ENCODE measurements at regions not wholly inside any gene's neighbourhood (a gene's known extent, or its start where the extent isn't known, plus 50 kb on each side); places are given as distances from the start of the nearest gene placed in this dataset.
A peak's percentile ranks its signal among the peaks of the same experiment; 100 is the strongest.

DNA sequence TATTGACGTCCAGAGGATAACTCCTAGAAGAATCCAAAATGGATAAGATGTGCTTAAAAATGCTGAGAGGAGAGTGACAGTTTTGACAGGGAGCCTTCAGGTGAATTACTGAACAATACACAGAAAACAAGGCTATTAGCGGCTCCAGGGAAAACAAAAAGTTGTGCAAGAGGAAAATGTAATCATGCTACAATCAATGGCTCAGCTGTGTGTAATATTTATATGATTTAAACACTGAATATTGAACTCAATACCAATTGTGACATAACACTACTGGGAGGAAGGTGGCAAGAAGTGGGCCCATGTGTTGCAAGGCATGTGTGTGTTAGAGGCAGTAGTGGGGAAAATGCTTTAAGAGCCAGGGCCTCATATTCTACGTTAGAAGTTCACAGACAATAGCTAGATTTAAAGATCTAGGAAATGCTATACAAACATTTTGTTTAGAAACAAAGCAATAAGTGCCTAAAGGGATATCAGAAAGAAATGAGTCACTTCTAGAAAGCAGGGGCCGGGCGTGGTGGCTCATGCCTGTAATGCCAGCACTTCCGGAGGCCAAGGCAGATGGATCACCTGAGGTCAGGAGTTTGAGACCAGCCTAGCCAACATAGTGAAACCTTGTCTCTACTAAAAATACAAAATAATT is 253.2 kb upstream of the IRX5 start:
- no peak for DNase-seq (ENCODE audit: low spot score)

DNA sequence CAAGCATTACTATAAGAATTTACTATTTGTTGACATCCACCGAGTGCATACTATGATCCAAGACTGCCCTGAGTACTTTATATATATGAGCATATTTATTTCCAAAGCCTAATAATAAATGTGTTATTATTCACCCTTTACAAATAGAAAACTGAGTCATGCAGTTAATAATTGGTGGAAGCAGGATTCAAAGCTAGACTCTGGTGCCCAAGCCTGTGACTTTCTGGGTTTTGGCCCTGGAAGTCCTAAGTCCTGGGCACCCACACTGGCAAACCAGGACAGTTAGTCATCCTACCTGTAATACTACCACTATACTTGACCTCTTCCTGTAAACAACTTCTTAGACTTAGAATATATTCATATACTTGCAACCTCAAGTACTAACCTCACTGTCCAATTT is 257.4 kb upstream of the IRX5 start:
- no peak for DNase-seq (ENCODE audit: low spot score)

DNA sequence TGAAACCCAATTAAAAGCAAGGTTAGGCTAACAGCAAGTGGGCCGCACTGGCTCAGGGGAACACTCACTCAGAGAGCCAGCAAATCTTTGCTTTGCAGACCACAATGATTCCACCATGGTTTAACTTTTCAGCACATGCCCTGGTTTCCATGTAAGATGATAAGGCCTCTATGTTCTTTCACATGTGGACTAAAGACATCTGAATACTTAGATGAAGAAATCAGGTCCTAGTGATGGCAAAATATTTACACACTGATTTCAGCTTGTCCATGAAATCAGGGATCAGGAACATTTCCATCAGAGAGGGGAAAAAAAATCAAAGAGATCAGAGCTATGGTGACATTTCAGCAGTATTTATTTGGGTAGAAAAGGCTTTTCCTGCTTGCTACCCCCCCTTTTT is 258.2 kb upstream of the IRX5 start:
- no peak for DNase-seq (ENCODE audit: low spot score)

DNA sequence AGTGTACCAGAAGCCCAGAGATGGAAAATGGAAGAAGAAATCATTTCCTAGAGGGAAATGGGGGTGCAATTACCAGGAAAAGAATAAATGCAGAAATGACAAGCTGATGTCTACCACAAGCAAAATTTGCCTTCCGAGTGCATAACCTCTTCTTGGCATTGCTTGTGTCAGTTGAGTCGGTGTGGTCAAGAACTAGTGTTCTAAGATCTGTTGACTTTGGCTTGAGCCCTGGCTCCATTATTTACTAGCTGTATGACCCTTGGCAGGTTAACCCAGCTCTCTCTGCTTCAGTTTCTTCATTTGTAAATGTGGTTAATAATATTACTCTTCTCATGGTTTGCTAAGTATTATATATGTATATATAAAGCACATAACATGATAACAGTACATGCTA is 273.0 kb upstream of the IRX5 start:
- no peak for DNase-seq (ENCODE audit: low spot score)

DNA sequence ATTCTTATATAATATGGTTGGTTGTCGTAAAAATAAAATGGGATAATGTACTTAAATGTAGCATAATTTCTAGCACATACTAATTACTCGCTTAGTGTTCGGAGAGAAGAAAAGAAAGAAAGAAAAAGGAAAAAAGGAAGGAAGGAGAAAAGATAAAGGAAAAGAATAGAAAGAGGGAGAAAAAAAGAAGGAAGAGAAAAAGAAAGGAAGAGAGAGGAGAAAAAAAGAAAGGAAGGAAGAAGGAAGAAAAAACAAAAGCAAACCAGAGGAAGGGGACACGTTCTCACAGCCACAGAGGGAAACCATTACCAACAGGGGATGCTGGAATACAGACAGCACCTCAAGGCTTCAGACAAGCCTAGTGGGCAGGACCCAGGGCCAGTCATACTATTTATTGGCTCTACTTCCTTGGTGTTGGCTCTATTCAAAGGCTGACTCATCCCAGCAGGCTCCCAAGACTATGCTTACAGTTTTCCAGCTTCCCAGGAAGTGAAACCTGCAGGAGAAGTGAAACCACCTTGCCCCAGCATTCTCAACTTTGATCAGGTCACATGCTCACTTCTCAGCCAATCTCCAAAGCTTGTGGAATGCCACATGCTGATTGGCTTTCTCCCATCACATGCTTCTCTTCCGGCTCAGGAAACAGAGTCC is 273.5 kb upstream of the IRX5 start:
- DNase-seq (ENCODE audit: low spot score), result peak; percentile 80

DNA sequence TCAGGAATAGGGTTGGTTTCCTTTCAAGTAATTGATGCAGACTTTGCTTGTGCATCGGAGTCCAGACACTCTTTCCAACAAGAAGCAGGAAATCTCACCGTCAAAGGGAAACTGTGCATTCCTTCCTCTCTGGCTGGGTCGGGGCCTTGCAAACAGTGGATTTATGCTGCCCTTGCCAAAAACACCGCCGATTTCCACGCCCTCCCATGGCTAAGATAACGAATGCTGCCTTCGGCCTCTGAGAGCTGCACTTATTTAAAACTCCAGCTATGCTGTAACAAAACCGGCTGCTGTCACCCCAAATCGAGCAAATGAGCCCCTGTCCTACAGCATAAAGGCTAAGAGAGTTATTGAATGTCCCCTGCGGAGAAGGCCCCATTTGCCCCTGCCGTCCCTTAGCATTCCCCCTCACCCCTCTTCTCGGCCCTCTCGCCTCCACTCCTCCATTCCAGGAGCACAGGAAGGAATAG is 275.5 kb upstream of the IRX5 start:
- no peak for DNase-seq (ENCODE audit: low spot score)

DNA sequence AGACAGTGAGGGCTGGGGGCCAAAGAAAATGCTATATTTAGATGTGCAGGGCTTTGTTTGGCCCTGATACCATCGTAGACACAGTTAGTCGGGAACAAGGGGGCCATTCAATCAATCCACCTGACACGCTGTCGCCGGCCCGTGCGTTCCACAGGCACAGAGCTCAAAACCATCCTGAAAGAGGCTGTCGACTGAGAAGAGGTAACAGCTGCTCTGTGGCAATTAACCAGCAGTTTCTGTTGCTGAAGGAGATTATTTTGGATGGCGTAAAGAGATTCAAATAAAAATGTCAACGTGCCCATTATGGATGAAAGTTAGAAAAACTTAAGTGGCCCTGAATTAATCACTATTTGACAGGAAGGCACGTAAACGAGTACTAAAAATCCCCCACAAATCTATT is 276.2 kb upstream of the IRX5 start:
- DNase-seq (ENCODE audit: low spot score), result no peak

DNA sequence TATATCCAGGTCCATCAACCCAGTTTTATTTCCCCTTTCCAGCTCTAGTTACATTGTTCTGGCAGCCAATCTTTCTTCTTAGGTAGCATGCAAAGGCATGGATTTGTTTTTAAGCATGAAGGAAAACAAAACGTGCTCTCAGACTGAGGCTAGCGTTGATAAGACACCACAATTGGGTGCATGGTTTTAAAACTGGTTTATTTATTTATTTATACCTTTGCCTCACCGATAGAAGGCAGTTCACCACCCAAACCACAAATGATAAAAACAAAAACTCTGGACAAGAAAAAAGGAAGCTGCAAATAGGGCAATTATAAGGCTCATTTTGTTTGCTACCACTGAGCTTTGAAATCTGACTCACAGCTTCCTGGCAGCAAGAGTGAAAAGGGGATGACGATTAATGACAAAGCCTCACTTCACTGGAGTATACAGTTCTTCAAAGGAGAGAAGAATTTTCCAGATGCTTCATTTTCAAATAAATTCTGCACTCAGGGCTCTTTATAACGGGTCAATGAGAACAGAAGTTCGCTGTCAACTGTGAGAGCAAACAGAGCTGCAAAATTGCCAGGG is 278.4 kb upstream of the IRX5 start:
- peak; percentile 2 for DNase-seq (ENCODE audit: low spot score)

DNA sequence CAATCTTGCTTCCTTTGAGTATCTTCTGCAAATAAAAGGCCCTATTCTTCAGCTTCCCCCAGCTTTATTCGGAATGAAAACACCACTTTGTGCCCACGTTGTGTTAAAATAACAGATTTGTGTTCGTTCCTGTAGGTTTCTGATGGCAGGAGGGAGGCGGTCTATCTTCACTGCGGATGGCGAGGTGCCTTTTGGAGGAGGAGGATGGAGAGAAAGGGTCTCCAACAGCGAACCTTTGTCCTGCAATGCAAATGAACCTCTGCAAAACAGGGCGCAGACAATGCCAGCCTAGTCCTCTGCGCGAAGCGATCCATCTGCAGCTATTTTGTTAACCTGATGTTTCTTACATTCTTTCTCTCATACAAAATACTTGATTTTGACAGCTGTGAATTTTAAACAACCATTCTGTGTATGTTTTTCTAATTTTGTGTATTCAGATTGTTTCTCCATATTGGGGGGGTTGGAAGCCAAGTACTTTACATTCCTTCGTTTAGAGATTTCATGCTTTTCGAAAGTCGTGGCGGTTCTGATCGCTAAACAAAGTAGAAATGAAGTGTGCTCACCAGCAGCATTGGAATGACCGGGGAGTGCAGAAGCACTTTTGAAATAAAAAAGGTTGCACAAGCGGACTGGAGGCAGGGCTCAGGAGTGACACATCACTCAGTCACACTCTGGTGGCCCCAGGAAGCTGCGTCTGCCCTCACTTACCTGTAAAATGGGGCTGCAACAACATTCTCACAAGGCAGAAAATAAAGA is 279.0 kb upstream of the IRX5 start:
- DNase-seq (ENCODE audit: low spot score), result no peak

DNA sequence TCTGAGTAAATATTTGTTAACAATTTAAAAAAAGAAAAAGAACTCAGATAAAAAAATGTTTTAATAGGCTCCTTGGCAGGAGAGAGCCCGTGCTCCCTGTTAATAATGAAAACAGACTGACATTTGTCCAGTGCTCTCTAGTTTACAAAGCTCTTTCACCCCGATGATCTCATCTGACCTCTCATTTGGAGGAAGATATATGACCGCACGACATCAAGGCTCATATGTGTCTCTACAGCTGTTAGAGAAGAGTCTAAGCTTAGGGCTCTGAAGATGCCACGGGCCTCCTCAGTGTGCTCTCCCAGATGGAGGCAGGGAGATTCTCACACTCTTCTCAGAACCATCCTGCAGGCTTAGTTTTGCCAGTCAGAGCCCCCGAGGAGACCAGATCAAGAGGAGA is 280.8 kb upstream of the IRX5 start:
- DNase-seq (ENCODE audit: low spot score), result no peak

DNA sequence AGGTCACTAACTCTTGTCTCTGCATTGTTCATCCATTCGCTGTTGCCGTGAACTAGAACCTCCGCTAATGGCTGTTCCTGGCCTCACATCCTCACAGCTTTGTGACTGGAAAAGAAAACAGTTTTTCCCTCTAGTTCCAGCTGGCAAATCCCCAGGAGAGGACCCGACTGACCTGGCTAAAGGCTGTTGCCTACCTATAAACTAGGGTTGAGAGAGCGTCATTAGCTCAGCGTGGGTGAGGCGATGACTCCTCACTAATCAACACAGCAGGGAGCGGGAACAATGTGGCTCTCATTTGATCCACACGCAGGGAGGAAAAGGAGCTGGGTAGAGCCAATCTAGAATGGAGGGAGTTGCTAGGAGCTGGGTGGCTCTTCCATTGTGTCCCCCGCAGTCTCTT is 282.1 kb upstream of the IRX5 start:
- no peak for DNase-seq (ENCODE audit: low spot score)

DNA sequence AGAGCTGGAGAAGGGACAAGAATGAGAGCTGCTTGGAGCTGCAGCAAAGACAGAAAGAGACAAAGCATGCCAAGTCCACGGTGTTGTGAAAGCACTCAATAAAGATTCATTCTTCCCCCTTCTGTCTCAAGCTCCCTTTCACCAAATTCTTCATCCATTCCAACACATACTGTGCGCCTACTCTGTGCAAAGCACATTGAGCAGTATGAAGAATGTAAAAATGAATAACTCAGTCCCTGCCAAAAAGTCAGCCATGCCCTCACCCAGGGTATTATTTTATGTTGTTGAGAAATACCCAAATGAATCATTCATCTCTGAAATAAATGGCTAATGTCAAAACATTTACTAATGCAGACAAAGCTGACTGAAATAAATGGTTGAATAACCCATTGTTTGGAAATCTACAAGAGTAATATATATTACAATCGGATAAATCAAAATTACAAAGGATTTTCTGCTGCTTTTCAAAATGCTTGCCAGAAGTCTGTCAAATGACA is 282.9 kb upstream of the IRX5 start:
- no peak for DNase-seq (ENCODE audit: low spot score)

DNA sequence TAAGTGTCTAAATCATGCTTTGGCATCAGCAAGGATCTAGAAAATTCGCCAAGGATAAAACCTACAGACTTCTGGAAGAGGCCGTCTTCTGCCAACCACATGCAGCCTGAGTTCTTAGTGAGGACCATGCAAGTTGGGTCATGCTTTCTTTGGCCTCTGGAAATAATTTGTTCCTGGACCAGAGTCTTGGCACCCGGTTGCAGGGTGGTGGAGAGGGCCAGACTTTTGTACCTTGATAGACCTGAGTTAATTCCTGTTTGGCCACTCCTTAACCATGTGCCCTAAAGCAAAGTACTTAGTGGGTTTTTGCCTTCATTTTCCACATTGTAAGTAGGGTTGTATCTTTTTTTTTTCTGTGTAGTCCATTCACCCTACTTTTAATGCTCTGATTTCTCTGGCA is 283.4 kb upstream of the IRX5 start:
- DNase-seq (ENCODE audit: low spot score), result no peak

DNA sequence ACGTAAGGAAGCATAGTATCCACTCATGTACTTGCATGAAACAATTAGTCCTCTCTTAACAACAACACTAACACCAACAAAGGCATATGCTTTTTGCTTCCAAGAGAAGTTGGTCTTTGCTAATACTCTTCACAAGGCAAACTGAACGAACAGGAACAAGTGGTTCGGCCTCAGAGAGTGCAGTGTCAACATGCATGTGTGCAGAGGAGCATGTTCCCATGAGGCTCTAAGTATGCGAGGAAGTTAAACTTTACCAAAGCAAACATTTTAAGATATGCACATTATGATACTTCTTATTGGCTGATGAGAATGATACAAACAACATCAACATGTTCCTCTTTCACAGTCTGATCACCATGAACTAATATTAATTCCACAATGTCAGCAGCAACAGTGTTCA is 285.3 kb upstream of the IRX5 start:
- no peak for DNase-seq (ENCODE audit: low spot score)

DNA sequence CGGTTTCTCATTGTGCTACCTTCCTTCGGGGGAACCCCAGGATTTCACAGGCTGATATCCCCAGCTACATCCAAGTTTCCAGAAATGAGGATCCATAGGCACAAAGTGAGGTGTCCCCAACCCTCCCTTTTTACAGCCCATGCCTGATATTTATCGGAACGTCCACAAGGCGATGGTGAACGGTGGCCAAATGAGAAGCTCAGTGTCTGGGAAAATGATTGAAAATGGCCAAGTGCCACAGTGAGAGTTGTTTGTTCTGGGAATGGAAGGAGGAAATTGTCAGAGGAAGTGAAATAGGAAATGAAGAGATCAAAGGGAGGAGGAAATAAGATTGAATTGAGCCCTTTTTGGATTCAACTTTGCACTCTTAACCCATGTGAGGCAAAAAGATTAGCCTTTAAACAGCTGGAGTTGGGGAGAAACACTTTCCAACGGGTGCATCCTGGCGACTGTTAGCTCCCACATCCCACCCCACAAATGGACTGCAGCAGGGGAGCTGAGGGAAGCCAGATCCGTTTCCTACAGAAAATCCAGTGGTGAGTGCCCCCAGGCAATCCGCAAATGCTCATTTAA is 294.4 kb upstream of the IRX5 start:
- no peak for DNase-seq (ENCODE audit: low spot score)

DNA sequence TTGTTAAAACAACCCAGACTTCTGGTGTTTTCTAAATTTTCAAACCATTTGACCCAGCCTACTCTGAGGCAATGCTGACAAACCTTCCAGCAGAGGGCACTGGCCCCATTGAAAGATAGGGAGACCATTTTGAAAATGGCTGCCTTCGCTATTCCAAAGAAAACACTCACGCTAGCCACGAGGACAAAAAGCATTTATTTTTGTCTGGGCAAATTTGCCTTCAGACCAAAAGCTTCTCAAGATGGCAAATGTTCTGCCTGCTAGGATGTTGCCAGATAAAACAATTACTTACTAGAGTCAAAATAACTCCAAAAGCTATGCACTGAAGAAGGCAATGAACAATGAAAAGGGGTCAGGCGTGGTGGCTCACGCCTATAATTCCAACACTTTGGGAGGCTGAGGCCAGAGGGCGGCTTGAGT is 296.7 kb upstream of the IRX5 start:
- no peak for DNase-seq (ENCODE audit: low spot score)

DNA sequence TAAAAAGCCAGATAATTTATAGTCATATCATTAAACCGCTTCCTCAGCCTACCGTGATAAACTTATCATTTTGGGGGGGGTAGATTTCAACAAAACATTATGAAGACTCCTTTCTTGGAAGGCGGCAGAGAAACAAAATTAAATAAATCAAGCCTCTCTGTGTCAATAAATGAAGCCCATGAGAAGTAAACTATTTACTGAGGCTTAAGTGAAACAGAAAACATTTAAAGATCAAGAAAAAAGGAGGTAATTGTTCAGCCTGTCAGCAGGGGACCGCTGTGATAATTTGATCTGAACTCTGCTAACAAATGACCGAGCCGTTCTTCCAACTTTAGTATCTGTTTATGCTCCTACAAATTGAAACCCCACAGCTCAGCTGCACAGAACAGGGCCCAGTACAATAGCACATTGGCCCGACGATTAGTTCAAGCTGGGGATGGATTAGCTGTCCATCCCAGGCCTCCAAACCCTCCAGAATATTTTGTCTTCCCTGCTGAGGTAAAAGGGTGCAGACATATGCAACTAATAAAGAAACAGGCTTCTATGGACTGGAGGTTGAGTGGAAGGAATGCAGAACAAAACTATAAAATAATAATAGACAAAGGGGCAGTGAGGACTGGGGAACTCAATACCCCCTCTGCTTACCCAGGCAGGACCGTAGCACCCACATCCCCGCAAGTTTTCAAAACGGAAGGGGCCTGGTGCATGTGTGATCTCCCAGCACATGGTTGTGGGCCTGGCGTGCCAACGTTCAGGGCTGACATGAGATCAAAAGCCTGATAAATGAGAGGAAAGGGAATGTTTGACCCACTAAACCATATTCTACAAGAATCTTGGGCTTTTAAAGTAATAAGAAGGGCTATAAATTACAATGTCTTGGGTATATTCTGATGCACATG is 298.1 kb upstream of the IRX5 start:
- DNase-seq (ENCODE audit: low spot score), result no peak

DNA sequence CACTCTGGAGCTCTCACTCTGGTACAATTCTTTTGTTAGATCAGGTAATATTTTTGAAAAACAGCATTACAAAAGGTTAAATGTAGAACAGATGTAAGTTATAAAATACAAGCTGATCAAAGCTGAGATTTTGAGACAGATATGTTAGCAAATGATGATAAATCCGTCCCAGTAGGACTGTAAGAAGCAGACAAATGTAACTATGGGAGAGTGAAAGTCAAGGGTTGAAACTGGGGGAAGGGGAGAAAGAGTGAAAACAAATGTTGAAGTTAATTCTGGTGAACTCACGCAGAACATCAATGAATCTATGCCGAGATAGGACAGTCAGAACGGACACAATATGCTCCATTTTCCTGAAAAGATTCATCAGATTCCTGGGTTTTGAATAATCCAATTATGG is 298.9 kb upstream of the IRX5 start:
- DNase-seq (ENCODE audit: low spot score), result no peak

DNA sequence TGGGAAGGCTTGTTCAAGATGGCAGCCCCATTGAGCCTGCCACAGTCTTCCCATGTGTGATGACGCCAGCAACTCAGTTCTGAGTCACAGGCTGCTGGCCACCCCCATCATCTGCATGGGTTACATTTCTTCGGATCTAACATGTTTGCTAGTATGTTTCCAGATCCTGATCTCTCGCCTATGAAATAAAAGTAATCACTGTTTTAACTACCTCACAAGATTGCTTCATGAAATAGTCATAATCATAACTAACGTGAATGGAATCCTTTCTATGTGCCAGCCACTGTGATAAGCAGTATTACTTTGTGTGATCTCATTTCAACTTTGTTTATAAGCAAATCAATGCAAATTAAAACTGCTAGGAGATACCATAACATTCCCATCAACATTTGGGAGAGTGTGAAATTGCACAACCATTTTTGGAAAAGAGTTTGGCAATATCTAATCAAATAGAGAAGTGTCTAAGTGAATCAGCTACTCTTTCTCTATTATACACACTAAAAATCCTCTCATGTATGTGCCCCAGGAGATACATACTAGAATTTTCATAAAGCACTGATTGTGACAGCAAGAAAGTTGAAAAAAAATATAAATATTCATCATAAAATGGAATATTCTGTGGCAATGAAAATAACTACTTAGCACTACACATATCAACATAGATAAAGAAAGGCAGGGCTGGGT is 300.2 kb upstream of the IRX5 start:
- DNase-seq (ENCODE audit: low spot score), result no peak

DNA sequence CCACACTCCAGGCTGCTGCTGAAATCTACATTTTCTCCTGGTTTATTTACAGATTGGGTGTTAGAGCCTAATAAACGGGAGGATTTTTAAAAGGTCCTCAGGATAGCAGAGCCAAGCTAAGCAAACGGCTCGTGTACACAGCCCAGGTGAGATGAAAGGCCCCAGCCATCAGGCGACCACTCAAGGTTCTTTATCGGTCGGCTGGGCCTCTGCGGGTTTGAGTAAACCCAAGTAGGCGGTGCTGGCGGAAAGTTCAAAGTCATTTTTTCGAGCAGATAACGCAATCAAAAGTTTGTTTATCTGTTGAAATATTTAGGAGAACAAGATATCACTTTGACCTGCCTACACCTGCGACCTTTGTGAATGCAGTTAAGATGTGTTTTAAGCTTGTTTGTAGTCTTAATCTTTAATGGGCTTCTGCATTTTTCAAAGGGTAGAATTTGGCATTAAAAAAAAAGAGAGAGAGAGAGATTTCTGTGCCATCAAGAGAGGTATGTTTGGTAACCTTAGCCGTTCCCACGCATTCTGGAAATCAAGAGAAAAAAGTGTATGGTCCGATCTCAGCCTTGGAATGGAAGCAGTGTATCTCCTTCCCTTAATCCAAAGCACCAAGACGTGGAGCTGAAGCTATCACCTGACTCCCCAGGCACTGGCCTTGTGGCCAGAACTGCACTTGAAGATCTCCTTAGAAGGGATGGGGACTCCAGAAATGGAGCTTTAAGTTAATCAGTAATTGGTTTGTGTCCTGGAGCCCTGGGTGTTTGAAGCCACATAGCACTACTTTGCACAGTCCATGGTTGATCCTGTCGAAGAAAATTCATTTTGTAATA is 301.7 kb upstream of the IRX5 start:
- no peak for DNase-seq (ENCODE audit: low spot score)

Data from LoVo (cell line).